ENCODE measurements at regions not wholly inside any gene's neighbourhood (a gene's known extent, or its start where the extent isn't known, plus 50 kb on each side); places are given as distances from the start of the nearest gene placed in this dataset.

DNA sequence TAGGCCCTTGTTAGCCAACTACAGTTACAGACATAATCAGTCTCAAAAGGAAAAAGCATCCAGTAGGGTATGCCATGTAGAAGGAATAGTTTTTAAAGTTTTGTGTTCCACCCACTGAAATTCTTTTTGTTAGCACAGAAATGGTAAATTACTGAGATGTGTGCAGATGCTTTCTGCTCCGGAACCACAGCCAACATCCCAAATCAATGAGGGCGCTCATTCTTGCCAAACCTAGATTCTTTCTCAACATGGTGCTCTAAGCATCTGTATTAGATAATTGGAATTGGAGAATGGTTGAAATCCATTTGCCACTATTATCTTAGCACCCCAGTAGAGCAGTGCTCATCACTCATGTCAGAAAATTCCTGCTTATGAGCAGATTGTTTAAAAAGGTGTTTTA is 127.8 kb downstream of the SEC61B start:
- TF ChIP-seq, protein P1, sequence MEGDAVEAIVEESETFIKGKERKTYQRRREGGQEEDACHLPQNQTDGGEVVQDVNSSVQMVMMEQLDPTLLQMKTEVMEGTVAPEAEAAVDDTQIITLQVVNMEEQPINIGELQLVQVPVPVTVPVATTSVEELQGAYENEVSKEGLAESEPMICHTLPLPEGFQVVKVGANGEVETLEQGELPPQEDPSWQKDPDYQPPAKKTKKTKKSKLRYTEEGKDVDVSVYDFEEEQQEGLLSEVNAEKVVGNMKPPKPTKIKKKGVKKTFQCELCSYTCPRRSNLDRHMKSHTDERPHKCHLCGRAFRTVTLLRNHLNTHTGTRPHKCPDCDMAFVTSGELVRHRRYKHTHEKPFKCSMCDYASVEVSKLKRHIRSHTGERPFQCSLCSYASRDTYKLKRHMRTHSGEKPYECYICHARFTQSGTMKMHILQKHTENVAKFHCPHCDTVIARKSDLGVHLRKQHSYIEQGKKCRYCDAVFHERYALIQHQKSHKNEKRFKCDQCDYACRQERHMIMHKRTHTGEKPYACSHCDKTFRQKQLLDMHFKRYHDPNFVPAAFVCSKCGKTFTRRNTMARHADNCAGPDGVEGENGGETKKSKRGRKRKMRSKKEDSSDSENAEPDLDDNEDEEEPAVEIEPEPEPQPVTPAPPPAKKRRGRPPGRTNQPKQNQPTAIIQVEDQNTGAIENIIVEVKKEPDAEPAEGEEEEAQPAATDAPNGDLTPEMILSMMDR (IDR thresholded peaks at IDR 0.05; ENCODE audit: borderline replicate concordance, control extremely low read depth, extremely low read depth, insufficient read depth, missing control alignments), result no peak
- no peak for DNase-seq (ENCODE audit: low spot score)
- in situ Hi-C loops (cut with MboI; ENCODE audit: low sequenced_read_pairs, unreplicated experiment), result no loop called here

DNA sequence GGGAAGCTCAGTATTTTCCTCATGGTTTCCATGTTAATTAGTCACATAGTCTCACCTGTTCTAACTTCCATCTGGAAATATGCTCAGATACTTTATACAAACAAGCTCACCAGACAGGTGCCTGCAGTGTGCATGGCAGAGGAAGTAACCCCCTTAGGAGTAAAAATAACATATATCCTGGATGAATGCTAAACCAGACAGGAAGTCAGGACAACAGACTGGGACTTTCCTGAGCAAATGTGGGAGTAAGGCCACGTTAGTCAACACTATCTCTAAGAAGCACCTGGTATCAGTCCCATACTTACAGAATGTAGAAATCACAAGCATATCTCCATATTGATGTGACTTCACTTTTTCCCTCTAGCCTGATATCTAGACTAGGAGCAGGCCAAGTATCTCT is 128.4 kb downstream of the SEC61B start:
- in situ Hi-C loops (cut with MboI; ENCODE audit: low sequenced_read_pairs, unreplicated experiment), result no loop called here
- TF ChIP-seq, protein P1 (IDR thresholded peaks at IDR 0.05; ENCODE audit: borderline replicate concordance, control extremely low read depth, extremely low read depth, insufficient read depth, missing control alignments), result no peak
- DNase-seq (ENCODE audit: low spot score), result no peak

DNA sequence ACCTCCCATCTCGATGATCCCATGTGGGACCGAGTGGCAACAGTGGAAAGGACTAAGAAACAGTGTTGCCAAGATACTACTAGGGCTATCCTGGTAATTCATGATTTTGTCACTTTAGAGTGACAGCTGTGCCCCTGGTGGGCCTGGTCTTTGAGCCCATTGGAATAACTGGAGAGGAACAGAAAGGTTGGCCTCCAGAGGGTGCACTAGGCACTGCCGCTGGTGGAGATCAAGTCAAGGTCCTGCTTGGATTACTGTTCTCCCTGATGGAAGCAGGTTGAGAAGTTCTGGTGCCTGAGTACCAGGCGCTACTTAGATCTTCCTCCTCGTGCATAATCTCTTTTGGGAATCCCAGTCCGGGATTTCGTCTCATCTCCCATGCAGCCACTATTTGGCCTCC is 129.6 kb downstream of the SEC61B start:
- TF ChIP-seq, protein P1 (IDR thresholded peaks at IDR 0.05; ENCODE audit: borderline replicate concordance, control extremely low read depth, extremely low read depth, insufficient read depth, missing control alignments), result no peak
- in situ Hi-C loops (cut with MboI; ENCODE audit: low sequenced_read_pairs, unreplicated experiment), result no loop called here
- DNase-seq (ENCODE audit: low spot score), result no peak

DNA sequence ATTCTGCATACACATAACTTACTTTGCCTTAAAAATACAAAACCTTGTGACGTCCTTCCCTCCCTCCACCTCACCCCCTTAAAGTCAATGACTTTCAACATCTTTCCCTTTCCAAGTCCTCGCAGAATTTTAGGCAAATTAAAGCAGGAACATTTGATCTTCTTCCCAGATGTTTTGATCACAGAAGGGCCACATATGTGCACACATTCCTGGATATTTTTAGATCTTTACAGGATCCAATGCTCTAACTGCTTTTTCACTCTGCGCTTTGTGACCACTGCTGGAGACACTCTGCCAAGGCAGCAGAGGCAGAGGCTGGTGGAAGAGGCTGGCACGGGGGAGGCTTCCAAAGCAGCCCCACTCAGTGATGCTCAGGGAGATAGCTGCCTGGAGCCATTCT is 130.7 kb downstream of the SEC61B start:
- TF ChIP-seq, protein P1 (IDR thresholded peaks at IDR 0.05; ENCODE audit: borderline replicate concordance, control extremely low read depth, extremely low read depth, insufficient read depth, missing control alignments), result no peak
- DNase-seq (ENCODE audit: low spot score), result no peak
- in situ Hi-C loops (cut with MboI; ENCODE audit: low sequenced_read_pairs, unreplicated experiment), result no loop called here

DNA sequence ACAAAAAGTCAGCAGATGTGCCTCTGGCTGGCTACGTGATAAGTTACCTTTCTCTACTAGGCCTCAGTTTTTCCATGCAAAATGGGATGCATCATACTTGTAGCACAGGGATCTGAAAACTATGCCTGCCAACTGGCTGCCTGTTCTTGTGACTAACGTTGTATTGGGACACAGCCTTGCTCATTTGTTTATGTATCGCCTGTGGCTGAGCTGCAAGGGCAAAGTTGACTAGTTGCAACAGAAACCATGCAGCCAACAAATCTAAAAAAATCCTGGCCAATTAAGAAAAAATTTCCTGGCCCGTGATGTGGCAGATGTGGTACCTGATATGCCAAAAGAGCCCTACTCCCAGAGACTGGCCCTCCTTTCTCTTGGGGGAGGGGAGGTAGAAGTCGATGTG is 131.3 kb downstream of the SEC61B start:
- in situ Hi-C loops (cut with MboI; ENCODE audit: low sequenced_read_pairs, unreplicated experiment), result no loop called here
- TF ChIP-seq, protein P1 (IDR thresholded peaks at IDR 0.05; ENCODE audit: borderline replicate concordance, control extremely low read depth, extremely low read depth, insufficient read depth, missing control alignments), result no peak
- DNase-seq (ENCODE audit: low spot score), result no peak

DNA sequence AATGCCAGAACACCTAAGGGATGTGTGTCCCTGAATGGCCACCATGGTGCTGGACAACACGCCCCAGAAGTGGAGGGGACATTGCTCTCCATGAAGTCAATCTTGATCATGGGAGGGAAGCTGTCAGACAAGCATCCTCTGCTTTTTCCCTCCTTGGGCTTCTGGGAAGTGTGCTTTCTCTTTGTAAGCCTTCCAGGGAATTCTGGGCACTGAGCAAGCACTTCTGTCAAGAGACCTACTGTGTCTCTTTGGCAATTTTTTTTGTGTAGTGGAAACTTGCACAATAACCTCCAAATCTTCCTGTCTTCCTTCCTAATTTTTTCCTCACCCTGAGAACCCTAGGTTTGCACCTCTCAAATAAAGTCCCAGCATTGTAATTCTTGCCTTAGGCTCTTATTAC is 132.0 kb downstream of the SEC61B start:
- DNase-seq (ENCODE audit: low spot score), result no peak
- TF ChIP-seq, protein P1 (IDR thresholded peaks at IDR 0.05; ENCODE audit: borderline replicate concordance, control extremely low read depth, extremely low read depth, insufficient read depth, missing control alignments), result no peak
- in situ Hi-C loops (cut with MboI; ENCODE audit: low sequenced_read_pairs, unreplicated experiment), result no loop called here

DNA sequence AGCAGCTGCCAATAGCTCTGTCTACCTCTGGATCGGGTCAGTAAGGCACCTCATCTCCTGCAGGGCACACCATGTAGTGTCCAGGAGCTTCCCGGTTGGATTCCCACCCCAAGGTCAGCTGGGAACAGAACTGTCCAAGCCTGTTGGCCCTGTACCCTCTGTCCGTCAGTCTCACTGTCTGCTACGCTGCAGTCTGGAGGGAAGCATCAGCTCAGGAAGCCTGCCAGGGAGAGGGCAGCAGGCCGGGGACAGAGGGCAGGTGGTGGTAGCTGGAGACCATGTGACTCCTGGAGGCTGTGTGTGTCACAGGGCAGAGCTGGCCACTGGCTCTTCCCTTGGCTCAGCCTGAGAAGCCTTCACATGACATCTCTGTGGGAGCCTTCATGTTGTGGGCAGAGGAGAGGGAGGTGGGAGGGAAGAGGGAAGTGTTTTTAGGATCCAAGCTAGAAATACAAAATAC is 134.5 kb downstream of the SEC61B start:
- no peak for DNase-seq (ENCODE audit: low spot score)
- TF ChIP-seq, protein P1 (IDR thresholded peaks at IDR 0.05; ENCODE audit: borderline replicate concordance, control extremely low read depth, extremely low read depth, insufficient read depth, missing control alignments), result no peak
- in situ Hi-C loops (cut with MboI; ENCODE audit: low sequenced_read_pairs, unreplicated experiment), result no loop called here

Measured in GM13976 (cell line).